HCT116 (cell line): ENCODE measurements at regions not wholly inside any gene's neighbourhood (a gene's known extent, or its start where the extent isn't known, plus 50 kb on each side); places are given as distances from the start of the nearest gene placed in this dataset.

ENCODE experiments used
- ATAC-seq: fragments of 200-7000 bp; cut with Tn5 transposase; 2 replicates; pipeline ENCODE4 v1.9.1; 2020; ENCODE audit warnings: mild to moderate bottlenecking, moderate library complexity
- BruUV-seq: library from RNA; stranded (reverse); fragments of 400-500 nt; replicated peaks from 2 replicates; lab custom pipeline; 2021; lab: Mats Ljungman, UMichigan
- CTCF ChIA-PET: fragments of 300-600 bp; sonication (Branson Sonifier 250); formaldehyde crosslinking; loops from one replicate; lab custom pipeline; 2021; ENCODE audit warnings: antibody characterized with exemption; lab: Charles Lee
- POLR2A ChIA-PET: fragments of 300-600, 350-600 bp; sonication (Branson Sonifier 250); formaldehyde crosslinking; loops from one replicate; lab custom pipeline; 2021; ENCODE audit warnings: antibody characterized with exemption; lab: Charles Lee
- RAD21 ChIA-PET, 2 experiments: fragments of 300-600 bp; sonication (Branson Sonifier 250); formaldehyde crosslinking; loops; one replicate each; lab custom pipeline; 2023; ENCODE audit warnings: low total read pairs in 2 of 2; ENCODE audit not compliant: uncharacterized antibody in 2 of 2, unreplicated experiment in 2 of 2, low non-redundant PET in 1 of 2; lab: Charles Lee
- DNase-seq: peaks from one replicate; pipeline ENCODE4 v3.0.0-alpha.2; 2010; ENCODE audit warnings: low read depth, low spot score
- H2AFZ ChIP-seq: fragments of 200-600 bp; shearing (Covaris generic), sonication (generic); 2 replicates; pipeline ENCODE4 v1.6.1; 2017; ENCODE audit warnings: low read depth, mixed run types, mixed read lengths, antibody characterized with exemption, low read length; ENCODE audit not compliant: poor library complexity, severe bottlenecking
- H3K27ac ChIP-seq: 2 replicates; pipeline ENCODE4 v1.5.1; 2012; ENCODE audit warnings: low read depth, low read length
- H3K27me3 ChIP-seq: fragments of 200-600 bp; sonication (generic); 2 replicates; pipeline ENCODE4 v1.6.1; 2016; ENCODE audit warnings: mixed run types, low read length, mixed read lengths; ENCODE audit not compliant: insufficient read depth
- H3K36me3 ChIP-seq, 2 experiments: fragments of 200-500 bp in 1 of 2; fragments of 200-600 bp in 1 of 2; sonication (Bioruptor generic) in 1 of 2; sonication (generic) in 1 of 2; 2 replicates each; pipeline versions ENCODE4 v1.5.1 to v1.6.1; 2014 to 2016; ENCODE audit warnings: low read length in 2 of 2, inconsistent platforms in 1 of 2, mixed read lengths in 1 of 2, mixed run types in 1 of 2; ENCODE audit not compliant: insufficient read depth in 2 of 2, control insufficient read depth in 1 of 2
- H3K4me1 ChIP-seq, 2 experiments: fragments of 200-600 bp in 1 of 2; sonication (generic) in 1 of 2; 2 replicates each; pipeline versions ENCODE4 v1.5.1 to v1.6.1; 2012 to 2017; ENCODE audit warnings: low read length in 2 of 2, inconsistent platforms in 1 of 2, mild to moderate bottlenecking in 1 of 2, mixed read lengths in 1 of 2, mixed run types in 1 of 2, moderate library complexity in 1 of 2; ENCODE audit not compliant: insufficient read depth in 2 of 2, control insufficient read depth in 1 of 2
- H3K4me2 ChIP-seq: fragments of 200-600 bp; sonication (generic); 2 replicates; pipeline ENCODE4 v1.6.1; 2017; ENCODE audit warnings: mixed run types, low read length, mixed read lengths
- H3K4me3 ChIP-seq, 2 experiments: fragments of 200-600 bp in 1 of 2; sonication (generic) in 1 of 2; replicated peaks in 1 of 2; 2 replicates each; pipeline ENCODE4 v1.5.1; 2011 to 2016; ENCODE audit warnings: low read length in 2 of 2, control low read depth in 1 of 2, low read depth in 1 of 2, mild to moderate bottlenecking in 1 of 2, mixed read lengths in 1 of 2, mixed run types in 1 of 2
- H3K79me2 ChIP-seq: fragments of 200-600 bp; sonication (generic); 2 replicates; pipeline ENCODE4 v1.6.1; 2017; ENCODE audit warnings: mild to moderate bottlenecking, mixed run types, low read length, moderate library complexity, mixed read lengths; ENCODE audit not compliant: insufficient read depth
- H3K9ac ChIP-seq: fragments of 200-600 bp; sonication (generic); 2 replicates; pipeline ENCODE4 v1.6.1; 2016; ENCODE audit warnings: low read length, mixed read lengths
- H3K9me2 ChIP-seq: fragments of 200-600 bp; sonication (generic), shearing (Covaris generic); 2 replicates; pipeline ENCODE4 v1.6.1; 2017; ENCODE audit warnings: mixed run types, mild to moderate bottlenecking, moderate library complexity; ENCODE audit not compliant: insufficient read depth
- H3K9me3 ChIP-seq, 2 experiments: fragments of 200-500 bp in 1 of 2; fragments of 200-600 bp in 1 of 2; sonication (Bioruptor generic) in 1 of 2; sonication (generic) in 1 of 2; 2 replicates each; pipeline ENCODE4 v1.6.1; 2014 to 2017; ENCODE audit warnings: low read length in 2 of 2, mixed read lengths in 2 of 2, inconsistent platforms in 1 of 2, low read depth in 1 of 2, mild to moderate bottlenecking in 1 of 2, mixed run types in 1 of 2, moderate library complexity in 1 of 2; ENCODE audit not compliant: control insufficient read depth in 1 of 2, insufficient read depth in 1 of 2
- H4K20me1 ChIP-seq: fragments of 200-600 bp; sonication (generic), shearing (Covaris generic); 2 replicates; pipeline ENCODE4 v1.6.1; 2017; ENCODE audit warnings: mixed run types, mild to moderate bottlenecking, moderate library complexity; ENCODE audit not compliant: insufficient read depth
- EGR1 ChIP-seq: IDR thresholded peaks from 2 replicates; pipeline ENCODE4 v1.6.1; 2012; ENCODE audit warnings: low read depth
- ELF1 ChIP-seq: IDR thresholded peaks from 2 replicates; pipeline ENCODE4 v1.6.1; 2012; ENCODE audit warnings: low read depth, borderline replicate concordance
- JUND ChIP-seq: IDR thresholded peaks from 2 replicates; pipeline ENCODE4 v1.6.1; 2012
- POLR2A ChIP-seq: IDR thresholded peaks from 2 replicates; pipeline ENCODE4 v1.7.0; 2011; ENCODE audit warnings: borderline replicate concordance; ENCODE audit not compliant: insufficient read depth, insufficient read length; ENCODE audit errors: extremely low read depth
- SIN3A ChIP-seq: IDR thresholded peaks from 2 replicates; pipeline ENCODE4 v1.6.1; 2012; ENCODE audit warnings: low read depth
- ZFX ChIP-seq: fragments of 450-650 bp; IDR thresholded peaks from 2 replicates; pipeline ENCODE4 v1.6.1; 2017
- intact Hi-C: fragments of 100-400 bp; cut with micrococcal nuclease; formaldehyde crosslinking; loops from 2 replicates; pipeline ENCODE4 v1.10.0; 2022
- TF ChIP-seq, protein P1 (sequence below), 3 experiments: fragments of 200-600 bp in 1 of 3; sonication (generic) in 1 of 3; IDR thresholded peaks in 2 of 3; conservative IDR thresholded peaks in 1 of 3; 2 replicates each; pipeline ENCODE4 v1.5.1; 2012 to 2017; ENCODE audit warnings: low read depth in 2 of 3, low read length in 2 of 3, antibody characterized with exemption in 1 of 3, borderline replicate concordance in 1 of 3, control low read depth in 1 of 3, mild to moderate bottlenecking in 1 of 3, mixed read lengths in 1 of 3, mixed run types in 1 of 3, moderate library complexity in 1 of 3; ENCODE audit not compliant: insufficient read depth in 1 of 3

DNA sequence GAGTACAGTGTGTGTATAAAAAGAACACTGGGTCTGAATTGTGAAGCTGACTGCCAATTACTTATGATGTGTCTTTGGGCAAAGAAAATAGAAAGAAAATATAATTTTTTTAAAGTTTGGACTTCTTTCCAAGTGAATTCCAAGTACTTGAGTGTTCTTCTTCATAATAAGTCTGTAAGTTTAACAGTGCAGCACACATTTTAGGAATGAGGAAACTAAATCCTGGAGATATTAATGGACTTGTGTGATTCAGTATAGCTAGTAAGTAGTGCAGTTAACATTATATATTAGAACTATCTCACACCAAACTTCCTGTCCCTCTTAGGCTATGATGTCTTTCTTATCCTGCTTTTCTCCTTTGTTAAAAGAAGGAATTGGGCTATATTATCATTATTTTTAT, 1953.8 kb downstream of the MAT2B start:
- intact Hi-C loops, result no loop called here
- RAD21 ChIA-PET, result no interaction called here

DNA sequence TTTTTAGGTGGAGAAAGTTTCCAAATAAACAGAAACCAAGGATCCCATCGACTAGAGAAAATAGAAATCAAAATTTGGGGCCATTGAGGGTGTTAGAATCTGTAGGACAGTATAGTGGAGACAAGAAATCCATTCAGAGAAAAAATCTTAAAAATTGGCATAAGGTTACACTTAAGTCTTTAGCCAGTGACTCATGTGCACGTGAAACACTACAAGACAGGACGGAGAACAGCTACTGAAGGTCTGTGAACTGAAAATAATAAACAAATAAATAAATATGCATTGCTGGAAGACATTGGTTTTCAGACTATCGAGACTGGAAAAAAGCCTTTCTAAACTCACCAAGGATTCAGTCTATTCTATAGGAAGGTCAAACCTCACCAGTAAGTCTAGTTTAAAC, 1955.5 kb downstream of the MAT2B start:
- POLR2A ChIA-PET, result no interaction called here
- no peak for TF ChIP-seq JUND
- no peak for TF ChIP-seq POLR2A
- no peak for TF ChIP-seq EGR1
- TF ChIP-seq ELF1, result no peak
- no peak for TF ChIP-seq SIN3A
- TF ChIP-seq, protein P1, sequence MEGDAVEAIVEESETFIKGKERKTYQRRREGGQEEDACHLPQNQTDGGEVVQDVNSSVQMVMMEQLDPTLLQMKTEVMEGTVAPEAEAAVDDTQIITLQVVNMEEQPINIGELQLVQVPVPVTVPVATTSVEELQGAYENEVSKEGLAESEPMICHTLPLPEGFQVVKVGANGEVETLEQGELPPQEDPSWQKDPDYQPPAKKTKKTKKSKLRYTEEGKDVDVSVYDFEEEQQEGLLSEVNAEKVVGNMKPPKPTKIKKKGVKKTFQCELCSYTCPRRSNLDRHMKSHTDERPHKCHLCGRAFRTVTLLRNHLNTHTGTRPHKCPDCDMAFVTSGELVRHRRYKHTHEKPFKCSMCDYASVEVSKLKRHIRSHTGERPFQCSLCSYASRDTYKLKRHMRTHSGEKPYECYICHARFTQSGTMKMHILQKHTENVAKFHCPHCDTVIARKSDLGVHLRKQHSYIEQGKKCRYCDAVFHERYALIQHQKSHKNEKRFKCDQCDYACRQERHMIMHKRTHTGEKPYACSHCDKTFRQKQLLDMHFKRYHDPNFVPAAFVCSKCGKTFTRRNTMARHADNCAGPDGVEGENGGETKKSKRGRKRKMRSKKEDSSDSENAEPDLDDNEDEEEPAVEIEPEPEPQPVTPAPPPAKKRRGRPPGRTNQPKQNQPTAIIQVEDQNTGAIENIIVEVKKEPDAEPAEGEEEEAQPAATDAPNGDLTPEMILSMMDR (IDR thresholded peaks at IDR 0.05 in 2 of 3, conservative IDR thresholded peaks at IDR 0.05 in 1 of 3; ENCODE audit: borderline replicate concordance in 1 of 3, insufficient read depth in 1 of 3, low read depth in 2 of 3, low read length in 2 of 3), result no peak
- Histone ChIP-seq H2AFZ (no peak overlapping the region), H3K27ac (no peak overlapping the region), H3K4me1 (no peaks in the 10 kb centered on the region), H4K20me1 (no peaks in the 10 kb centered on the region), H3K27me3 (no peaks in the 10 kb centered on the region), H3K4me2 (no peak overlapping the region), H3K9me2 (no peaks in the 10 kb centered on the region), H3K4me3 (no peak overlapping the region), H3K36me3 (no peaks in the 10 kb centered on the region), H3K9ac (no peak overlapping the region), H3K9me3 (peaks cover 4 to 8% of the 10 kb centered on the region in 2 experiments; a peak in 3 of 4 replicates), H3K79me2 (no peaks in the 10 kb centered on the region)
- no TSS peak for BruUV-seq
- DNase-seq, result no peak
- intact Hi-C loops, result no loop called here
- no peak for ATAC-seq
- RAD21 ChIA-PET, result no interaction called here
- CTCF ChIA-PET, result no interaction called here

More for the DNA sequence above, 1953.8 kb downstream of the MAT2B start:
- Histone ChIP-seq H3K4me1 (no peaks in the 10 kb centered on the region), H4K20me1 (no peaks in the 10 kb centered on the region), H3K9ac (no peak overlapping the region)
- TF ChIP-seq ZFX (no peak), SIN3A (no peak)
- TF ChIP-seq, protein P1 (IDR thresholded peaks at IDR 0.05 in 2 of 3, conservative IDR thresholded peaks at IDR 0.05 in 1 of 3; ENCODE audit: borderline replicate concordance in 1 of 3, insufficient read depth in 1 of 3, low read depth in 2 of 3, low read length in 2 of 3), result no peak
- TF ChIP-seq, all 23 proteins: peak for 0
- ATAC-seq (no peak), DNase-seq (no peak)
- POLR2A ChIA-PET, result no interaction called here
- BruUV-seq, result no TSS peak
- no peak overlapping the region for H3K4me3 ChIP-seq
- H3K9me2 ChIP-seq, result no peaks in the 10 kb centered on the region
- no peak overlapping the region for H2AFZ ChIP-seq
- H3K4me2 ChIP-seq, result no peak overlapping the region
- CTCF ChIA-PET, result no interaction called here
- no peaks in the 10 kb centered on the region for H3K27me3 ChIP-seq
- H3K9me3 ChIP-seq, result peaks cover 3 to 4% of the 10 kb centered on the region in 2 experiments; a peak in 3 of 4 replicates
- no peaks in the 10 kb centered on the region for H3K79me2 ChIP-seq
- H3K36me3 ChIP-seq, result no peaks in the 10 kb centered on the region
- H3K27ac ChIP-seq, result no peak overlapping the region
